ENCODE measurements at regions not wholly inside any gene's neighbourhood (a gene's known extent, or its start where the extent isn't known, plus 50 kb on each side); places are given as distances from the start of the nearest gene placed in this dataset.

DNA sequence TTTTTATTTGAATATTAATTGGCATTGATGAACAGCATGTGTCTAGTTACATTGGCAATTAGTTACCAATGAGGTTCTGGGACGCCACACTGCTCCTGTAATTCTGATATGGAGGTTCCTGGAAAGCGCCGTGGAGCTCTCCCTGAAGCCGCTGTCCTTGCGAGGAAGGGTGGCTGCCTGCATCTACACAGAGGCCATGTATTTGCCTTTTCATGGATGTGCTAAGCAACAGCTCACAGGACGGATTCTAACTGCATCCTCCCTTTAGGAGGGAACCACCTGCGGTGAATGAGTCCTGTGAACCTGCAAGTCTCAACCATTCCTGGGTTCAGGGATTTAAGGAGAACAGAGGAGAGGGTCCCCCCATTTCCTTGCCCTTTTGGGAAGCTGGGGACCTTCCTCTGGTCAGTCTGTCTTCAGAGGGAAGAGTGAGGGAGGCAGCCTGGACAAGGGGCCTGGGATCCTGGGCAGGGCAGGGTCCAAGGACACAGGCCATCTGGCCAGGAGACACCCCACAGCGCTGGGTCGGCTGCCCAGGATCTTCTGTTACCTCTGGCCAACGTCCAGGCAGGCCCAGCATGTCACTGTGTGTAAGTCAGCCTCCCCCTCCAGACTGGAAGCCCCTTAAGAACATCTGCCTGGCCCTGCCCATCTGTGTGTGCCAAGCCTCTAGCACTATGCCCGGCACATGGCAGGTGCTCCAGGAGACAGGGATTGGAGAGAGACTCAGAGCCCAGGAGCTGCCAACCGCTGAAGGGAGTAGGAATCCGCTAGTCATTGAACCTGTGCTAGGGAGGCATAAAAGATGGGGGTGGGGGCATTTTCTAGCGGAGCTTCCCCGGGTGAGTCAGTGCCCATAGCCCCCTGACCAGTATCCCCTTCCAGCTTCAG is 314.1 kb upstream of the TNRC6C start:
- peak overlapping the region; percentile 85 for H3K27ac Mint-ChIP-seq
- no peak for DNase-seq
- H3K4me1 Mint-ChIP-seq (ENCODE audit: low read depth), result peaks cover 22% of the 10 kb centered on the region
- intact Hi-C loops (cut with micrococcal nuclease), result loop anchor here (1.0 to 10.0 kb wide), 5 partner anchors 10 to 312 kb away; no protein-coding TSS in a partner anchor
- H3K9me3 Mint-ChIP-seq, result no peaks in the 10 kb centered on the region
- no peaks in the 10 kb centered on the region for H3K36me3 Mint-ChIP-seq (ENCODE audit: low read depth)
- CTCF ChIA-PET, result interaction anchor here (0.7 to 1.7 kb wide), 4 partner anchors 96 to 369 kb away, joined by 3 to 4 read pairs (median 4); no protein-coding TSS in a partner anchor
- no peak overlapping the region for H3K4me3 Mint-ChIP-seq
- H3K27me3 Mint-ChIP-seq (ENCODE audit: low read depth), result no peaks in the 10 kb centered on the region

- H3K27me3 Mint-ChIP-seq (ENCODE audit: low read depth), result no peaks in the 10 kb centered on the region
- CTCF ChIA-PET, result interaction anchor here (0.7 to 1.8 kb wide), 6 partner anchors 95 to 368 kb away, joined by 3 to 9 read pairs (median 4); no protein-coding TSS in a partner anchor
- DNase-seq, result peak; percentile 80
- intact Hi-C loops (cut with micrococcal nuclease), result loop anchor here (1.0 to 10.0 kb wide), 5 partner anchors 11 to 313 kb away; no protein-coding TSS in a partner anchor
- peaks cover 26% of the 10 kb centered on the region for H3K4me1 Mint-ChIP-seq (ENCODE audit: low read depth)
- no peaks in the 10 kb centered on the region for H3K9me3 Mint-ChIP-seq
- H3K36me3 Mint-ChIP-seq (ENCODE audit: low read depth), result no peaks in the 10 kb centered on the region
- peak overlapping the region; percentile 53 for H3K4me3 Mint-ChIP-seq
- H3K27ac Mint-ChIP-seq, result peak overlapping the region; percentile 85
Observed at GRCh38 chr17:77645072-77646045, 313.1 kb upstream of the TNRC6C start.

- CTCF ChIA-PET, result interaction anchor here (0.5 to 1.8 kb wide), 5 partner anchors 21 to 570 kb away, joined by 3 to 9 read pairs (median 3); no protein-coding TSS in a partner anchor
- H3K27ac Mint-ChIP-seq, result peak overlapping the region; percentile 85
- intact Hi-C loops (cut with micrococcal nuclease), result loop anchor here (5.0 to 10.0 kb wide), 3 partner anchors 204 to 314 kb away; no protein-coding TSS in a partner anchor
- peaks cover 26% of the 10 kb centered on the region for H3K4me1 Mint-ChIP-seq (ENCODE audit: low read depth)
- peak overlapping the region; percentile 53 for H3K4me3 Mint-ChIP-seq
- H3K36me3 Mint-ChIP-seq (ENCODE audit: low read depth), result no peaks in the 10 kb centered on the region
- H3K9me3 Mint-ChIP-seq, result no peaks in the 10 kb centered on the region
- H3K27me3 Mint-ChIP-seq (ENCODE audit: low read depth), result no peaks in the 10 kb centered on the region
- no peak for DNase-seq
Observed at GRCh38 chr17:77646046-77646430, 312.5 kb upstream of the TNRC6C start.

GRCh38 chr17:77647531-77647930 is 311.0 kb upstream of the TNRC6C start:
- no peak overlapping the region for H3K27ac Mint-ChIP-seq
- H3K27me3 Mint-ChIP-seq (ENCODE audit: low read depth), result no peaks in the 10 kb centered on the region
- no peak overlapping the region for H3K4me3 Mint-ChIP-seq
- CTCF ChIA-PET, result interaction anchor here (0.6 to 1.2 kb wide), 2 partner anchors 76 to 104 kb away, joined by 3 to 6 read pairs; no protein-coding TSS in a partner anchor
- intact Hi-C loops (cut with micrococcal nuclease), result loop anchor here (5.0 to 10.0 kb wide), 3 partner anchors 205 to 315 kb away; no protein-coding TSS in a partner anchor
- H3K4me1 Mint-ChIP-seq (ENCODE audit: low read depth), result peaks cover 26% of the 10 kb centered on the region
- H3K9me3 Mint-ChIP-seq, result no peaks in the 10 kb centered on the region
- no peak for DNase-seq
- no peaks in the 10 kb centered on the region for H3K36me3 Mint-ChIP-seq (ENCODE audit: low read depth)

DNA sequence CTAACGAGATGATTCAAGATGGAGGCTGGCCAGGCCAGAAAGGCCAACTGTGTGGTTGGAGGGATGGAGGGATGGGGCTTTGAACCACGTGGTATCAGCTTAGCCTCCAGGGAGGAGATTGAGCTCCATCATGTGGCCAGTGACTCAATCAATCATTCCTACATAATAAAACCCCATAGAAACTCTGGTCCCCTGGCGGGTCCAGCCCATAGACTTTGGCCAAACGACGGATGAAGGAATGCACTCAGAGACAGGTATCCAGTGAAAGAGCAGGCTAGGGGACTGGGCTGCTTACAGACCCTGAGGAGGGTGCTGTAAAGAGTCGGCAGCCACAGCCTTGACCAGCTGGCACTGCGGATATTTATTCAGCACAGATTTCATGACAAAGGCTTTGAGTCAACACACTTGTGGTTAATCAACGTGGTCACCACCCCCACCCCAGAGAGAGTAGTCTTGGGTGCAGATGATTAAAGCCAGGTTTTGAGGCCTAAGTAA is 308.7 kb upstream of the TNRC6C start:
- CTCF ChIA-PET, result no interaction called here
- H3K9me3 Mint-ChIP-seq, result no peaks in the 10 kb centered on the region
- peak; percentile 25 for DNase-seq
- intact Hi-C loops (cut with micrococcal nuclease), result loop anchor here (1.0 to 10.0 kb wide), 4 partner anchors 107 to 317 kb away; no protein-coding TSS in a partner anchor
- H3K4me3 Mint-ChIP-seq, result no peak overlapping the region
- no peaks in the 10 kb centered on the region for H3K36me3 Mint-ChIP-seq (ENCODE audit: low read depth)
- H3K27me3 Mint-ChIP-seq (ENCODE audit: low read depth), result no peaks in the 10 kb centered on the region
- H3K4me1 Mint-ChIP-seq (ENCODE audit: low read depth), result peaks cover 23% of the 10 kb centered on the region
- H3K27ac Mint-ChIP-seq, result no peak overlapping the region

- H3K27me3 Mint-ChIP-seq (ENCODE audit: low read depth), result no peaks in the 10 kb centered on the region
- CTCF ChIA-PET, result no interaction called here
- no peak overlapping the region for H3K27ac Mint-ChIP-seq
- intact Hi-C loops (cut with micrococcal nuclease), result no loop called here
- H3K36me3 Mint-ChIP-seq (ENCODE audit: low read depth), result no peaks in the 10 kb centered on the region
- H3K4me3 Mint-ChIP-seq, result no peak overlapping the region
- H3K9me3 Mint-ChIP-seq, result no peaks in the 10 kb centered on the region
- DNase-seq, result no peak
- peaks cover 6% of the 10 kb centered on the region for H3K4me1 Mint-ChIP-seq (ENCODE audit: low read depth)
Observed at GRCh38 chr17:77651988-77652387, 306.5 kb upstream of the TNRC6C start.

DNA sequence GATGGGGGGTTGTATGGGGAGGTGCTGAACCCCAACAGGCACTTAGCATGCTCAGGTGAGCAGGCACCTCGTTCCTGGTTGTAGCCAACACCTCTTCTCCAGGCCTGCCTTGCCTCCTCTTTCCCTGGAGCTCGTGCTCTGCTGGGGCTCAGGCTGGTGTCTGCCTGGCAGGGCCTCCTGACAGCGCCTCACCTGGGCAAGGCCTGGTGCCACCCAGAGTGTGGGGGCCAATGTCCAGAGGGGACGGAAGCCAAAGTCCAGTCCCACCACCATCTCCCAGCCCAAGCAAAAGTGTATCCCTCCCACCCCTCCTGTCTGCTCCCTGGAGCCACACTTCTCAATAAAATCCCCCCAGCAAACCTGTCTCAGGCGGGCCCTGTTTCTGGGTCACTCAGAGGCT is 304.2 kb upstream of the TNRC6C start:
- no peaks in the 10 kb centered on the region for H3K36me3 Mint-ChIP-seq (ENCODE audit: low read depth)
- H3K27me3 Mint-ChIP-seq (ENCODE audit: low read depth), result no peaks in the 10 kb centered on the region
- no peak overlapping the region for H3K27ac Mint-ChIP-seq
- H3K4me3 Mint-ChIP-seq, result no peak overlapping the region
- no peak for DNase-seq
- intact Hi-C loops (cut with micrococcal nuclease), result no loop called here
- H3K4me1 Mint-ChIP-seq (ENCODE audit: low read depth), result peaks cover 6% of the 10 kb centered on the region
- peaks cover 2% of the 10 kb centered on the region for H3K9me3 Mint-ChIP-seq
- CTCF ChIA-PET, result no interaction called here

DNA sequence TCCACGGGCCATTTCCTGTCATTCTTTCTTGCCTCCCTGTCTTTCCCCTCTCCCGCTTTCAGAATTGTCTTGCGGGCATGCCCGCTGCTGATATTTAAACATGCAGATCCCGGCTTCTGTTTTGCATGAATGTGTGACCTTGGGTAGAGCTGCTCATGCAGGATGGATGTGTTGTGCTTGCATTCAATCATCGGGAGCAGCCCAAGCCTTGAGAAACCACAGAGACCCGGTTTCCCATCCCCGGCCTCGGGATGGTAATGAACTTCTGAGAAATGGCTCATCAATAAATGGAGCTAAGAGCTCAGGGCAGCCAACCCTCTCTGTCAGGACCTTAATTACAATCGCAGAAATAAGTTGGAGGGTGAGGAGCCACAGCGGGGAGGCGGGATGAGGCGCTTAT is 303.7 kb upstream of the TNRC6C start:
- CTCF ChIA-PET, result no interaction called here
- H3K27ac Mint-ChIP-seq, result no peak overlapping the region
- H3K36me3 Mint-ChIP-seq (ENCODE audit: low read depth), result no peaks in the 10 kb centered on the region
- H3K4me1 Mint-ChIP-seq (ENCODE audit: low read depth), result peaks cover under 1% of the 10 kb centered on the region
- no peak for DNase-seq
- H3K9me3 Mint-ChIP-seq, result peaks cover 2% of the 10 kb centered on the region
- no peak overlapping the region for H3K4me3 Mint-ChIP-seq
- intact Hi-C loops (cut with micrococcal nuclease), result no loop called here
- H3K27me3 Mint-ChIP-seq (ENCODE audit: low read depth), result no peaks in the 10 kb centered on the region

GRCh38 chr17:77656054-77656453 is 302.4 kb upstream of the TNRC6C start:
- CTCF ChIA-PET, result no interaction called here
- Mint-ChIP-seq H3K27ac (no peak overlapping the region), H3K27me3 (ENCODE audit: low read depth) (no peaks in the 10 kb centered on the region), H3K9me3 (peaks cover 2% of the 10 kb centered on the region), H3K4me3 (no peak overlapping the region), H3K4me1 (ENCODE audit: low read depth) (no peaks in the 10 kb centered on the region), H3K36me3 (ENCODE audit: low read depth) (no peaks in the 10 kb centered on the region)
- no peak for DNase-seq
- intact Hi-C loops (cut with micrococcal nuclease), result no loop called here

- Mint-ChIP-seq H3K27ac (no peak overlapping the region), H3K4me1 (ENCODE audit: low read depth) (no peaks in the 10 kb centered on the region), H3K36me3 (ENCODE audit: low read depth) (no peaks in the 10 kb centered on the region), H3K9me3 (peaks cover 2% of the 10 kb centered on the region), H3K4me3 (no peak overlapping the region), H3K27me3 (ENCODE audit: low read depth) (no peaks in the 10 kb centered on the region)
- CTCF ChIA-PET, result interaction anchor here (0.6 kb wide), 1 partner anchor 161 kb away, joined by 3 read pairs; no protein-coding TSS in a partner anchor
- intact Hi-C loops (cut with micrococcal nuclease), result no loop called here
- DNase-seq, result no peak
Observed at GRCh38 chr17:77657839-77658238, 300.7 kb upstream of the TNRC6C start.

GRCh38 chr17:77660524-77660923 is 298.0 kb upstream of the TNRC6C start:
- CTCF ChIA-PET, result interaction anchor here (0.6 kb wide), 2 partner anchors 728 to 902 kb away, joined by 3 to 4 read pairs; no protein-coding TSS in a partner anchor
- peaks cover 9% of the 10 kb centered on the region for H3K9me3 Mint-ChIP-seq

More at GRCh38 chr17:77660524-77660923, 298.0 kb upstream of the TNRC6C start:
- no peaks in the 10 kb centered on the region for H3K36me3 Mint-ChIP-seq (ENCODE audit: low read depth)
- no peak overlapping the region for H3K4me3 Mint-ChIP-seq
- H3K27ac Mint-ChIP-seq, result no peak overlapping the region
- no peak for DNase-seq
- intact Hi-C loops (cut with micrococcal nuclease), result no loop called here
- no peaks in the 10 kb centered on the region for H3K4me1 Mint-ChIP-seq (ENCODE audit: low read depth)
- no peaks in the 10 kb centered on the region for H3K27me3 Mint-ChIP-seq (ENCODE audit: low read depth)

Measured in activated naive CD4-positive, alpha-beta T cell treated with anti-CD3 and anti-CD28 coated beads for 36 hours (primary cell).